NCI-H128 (cell line): ENCODE measurements at regions not wholly inside any gene's neighbourhood (a gene's known extent, or its start where the extent isn't known, plus 50 kb on each side); places are given as distances from the start of the nearest gene placed in this dataset.
"Not testable (repeated sequence)": the region's sequence is repeated elsewhere in the genome, so short reads cannot be mapped to it uniquely, and the experiment has no call there.

Experiments
- DNase-seq: peaks from one replicate; lab custom pipeline; 2025; ENCODE audit not compliant: unreplicated experiment; lab: John Stamatoyannopoulos, UW

GRCh38 chr5:99032234-99033013 is 103.6 kb upstream of the CHD1 start:
- no peak for DNase-seq

- no peak for DNase-seq
Measured at GRCh38 chr5:99030906-99031440, 102.2 kb upstream of the CHD1 start.

- no peak for DNase-seq
Measured at GRCh38 chr5:99029172-99029571, 100.4 kb upstream of the CHD1 start.

GRCh38 chr5:99028170-99028569 is 99.4 kb upstream of the CHD1 start:
- DNase-seq, result not testable (repeated sequence)

DNA sequence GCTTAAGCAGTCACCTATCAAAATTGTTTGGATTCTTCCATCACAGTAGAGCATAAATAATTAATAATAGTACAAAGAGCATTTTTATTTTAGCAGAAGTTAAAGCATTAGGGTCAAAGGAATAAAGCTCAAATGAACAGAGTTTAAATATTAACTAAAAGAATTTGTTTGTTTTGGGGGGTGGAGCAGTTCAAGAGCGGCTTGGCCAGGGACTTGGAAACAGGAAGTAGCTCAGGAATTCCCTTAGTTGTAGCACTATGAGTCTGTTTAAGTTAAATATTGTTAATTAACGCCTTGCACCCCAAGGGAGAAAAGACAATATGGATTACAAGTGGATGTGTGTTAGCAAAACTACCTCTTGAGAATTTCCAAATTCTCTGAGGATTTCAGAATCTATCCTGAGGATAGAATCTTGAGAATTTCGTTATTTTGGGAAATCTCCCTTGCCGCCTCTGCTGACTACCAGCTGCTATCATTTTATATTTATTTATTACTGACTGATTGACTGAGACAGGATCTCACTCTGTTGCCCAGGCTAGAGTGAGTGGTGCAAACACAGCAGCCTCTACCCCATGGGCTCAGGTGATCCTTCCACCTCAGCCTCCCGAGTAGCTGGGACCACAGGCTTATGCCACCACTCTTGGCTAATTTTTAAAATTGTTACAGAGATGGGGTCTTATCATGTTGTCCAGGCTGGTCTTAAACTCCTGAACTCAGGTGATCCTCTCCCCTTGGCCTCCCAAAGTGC is 96.7 kb upstream of the CHD1 start:
- no peak for DNase-seq

DNA sequence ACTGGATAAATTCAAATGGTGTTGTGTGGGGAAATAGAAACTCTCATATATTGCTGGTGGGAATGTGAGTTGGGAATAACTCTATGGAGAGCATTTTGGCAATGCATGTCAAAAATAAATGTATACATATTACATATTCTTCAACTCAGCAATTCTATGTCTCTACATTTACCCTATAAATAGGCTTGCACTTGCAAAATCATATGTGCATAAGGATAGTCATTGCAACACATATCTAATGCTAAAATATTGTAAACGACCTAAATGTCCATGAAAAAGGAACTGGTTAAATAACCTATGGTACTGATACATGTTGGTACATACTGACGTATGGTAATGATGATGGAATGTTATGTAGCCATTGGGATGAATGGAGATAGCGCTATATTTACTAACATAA is 94.5 kb upstream of the CHD1 start:
- DNase-seq, result no peak

DNA sequence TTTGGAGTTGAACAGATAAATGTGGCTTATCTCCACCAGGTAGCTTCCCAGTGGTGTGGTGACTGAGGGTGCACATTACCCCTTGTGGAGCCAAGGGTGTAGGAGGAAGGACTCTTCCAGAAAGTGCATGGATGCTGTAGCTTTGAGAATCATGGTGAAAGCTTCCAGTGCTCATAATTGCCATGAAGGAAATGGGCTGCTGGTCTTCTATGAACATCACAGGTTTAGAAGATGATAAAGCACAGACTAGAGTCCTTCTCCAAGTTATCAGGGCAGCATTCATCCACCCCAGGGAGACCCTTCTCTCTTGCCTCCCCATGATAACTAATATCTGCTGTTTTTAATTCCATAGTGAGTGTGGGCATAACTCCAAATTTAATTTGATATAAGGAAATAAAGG is 93.4 kb upstream of the CHD1 start:
- DNase-seq, result no peak

GRCh38 chr5:99020698-99021048 is 91.9 kb upstream of the CHD1 start:
- DNase-seq, result no peak

DNA sequence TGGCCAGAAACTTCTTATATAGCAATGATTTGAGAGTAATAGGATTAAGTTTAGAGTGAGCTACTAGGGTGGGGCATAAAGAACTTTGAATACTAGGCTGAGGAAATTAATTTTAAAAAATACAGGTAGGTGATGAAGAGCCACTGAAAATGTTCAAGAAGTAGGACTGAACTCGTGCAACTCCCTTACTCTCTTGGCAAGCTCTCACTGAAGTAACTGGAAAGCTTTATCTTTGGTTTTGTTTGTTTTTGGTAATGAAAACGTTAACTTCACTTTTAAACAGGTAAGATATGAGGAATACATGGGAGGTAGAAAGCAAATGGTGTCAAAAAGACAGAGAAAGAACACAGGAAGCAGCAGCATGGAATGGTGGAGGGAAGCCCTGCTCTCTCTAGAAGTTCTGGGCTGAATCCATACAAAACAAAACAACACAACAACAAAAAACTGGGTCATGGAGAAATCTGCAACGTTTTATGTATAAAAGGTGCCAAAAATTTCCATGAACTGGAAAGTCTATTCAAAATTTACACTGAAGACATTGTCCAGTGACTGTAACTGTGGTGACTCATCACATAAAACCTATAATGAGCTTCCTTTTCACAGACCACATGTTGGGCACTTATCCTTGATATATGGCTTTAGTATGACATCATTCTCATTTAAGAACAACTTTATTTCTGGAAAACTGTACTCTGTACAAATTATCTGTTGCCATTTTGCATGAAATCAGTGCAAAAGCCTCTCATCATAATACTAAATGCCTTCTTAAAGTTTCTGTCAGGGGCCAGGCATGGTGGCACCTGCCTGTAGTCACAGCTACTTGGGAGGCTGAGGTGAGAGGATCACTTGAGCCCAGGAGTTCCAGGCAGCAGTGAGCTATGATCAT is 91.2 kb upstream of the CHD1 start:
- DNase-seq, result no peak

- no peak for DNase-seq
Measured at GRCh38 chr5:99019254-99019653, 90.4 kb upstream of the CHD1 start.

DNA sequence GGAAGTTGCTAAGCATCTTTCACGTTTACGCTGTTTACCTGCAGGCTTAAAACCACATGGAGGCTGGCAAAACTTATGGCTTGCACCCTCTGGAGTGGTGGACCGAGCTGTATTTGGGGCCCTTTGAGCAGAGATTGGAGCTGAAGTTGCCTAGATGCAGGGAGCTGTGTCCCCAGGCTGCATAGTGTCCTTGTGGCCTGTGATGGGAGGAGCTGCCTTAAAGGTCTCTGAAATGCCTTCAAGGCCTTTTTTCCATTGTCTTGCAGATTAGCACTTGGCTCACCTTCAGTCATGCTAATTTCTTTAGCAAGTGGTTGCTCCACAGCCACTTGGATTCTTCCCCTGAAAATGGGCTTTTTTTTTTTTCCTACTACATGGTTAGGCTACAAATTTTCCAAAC is 81.5 kb upstream of the CHD1 start:
- no peak for DNase-seq

DNA sequence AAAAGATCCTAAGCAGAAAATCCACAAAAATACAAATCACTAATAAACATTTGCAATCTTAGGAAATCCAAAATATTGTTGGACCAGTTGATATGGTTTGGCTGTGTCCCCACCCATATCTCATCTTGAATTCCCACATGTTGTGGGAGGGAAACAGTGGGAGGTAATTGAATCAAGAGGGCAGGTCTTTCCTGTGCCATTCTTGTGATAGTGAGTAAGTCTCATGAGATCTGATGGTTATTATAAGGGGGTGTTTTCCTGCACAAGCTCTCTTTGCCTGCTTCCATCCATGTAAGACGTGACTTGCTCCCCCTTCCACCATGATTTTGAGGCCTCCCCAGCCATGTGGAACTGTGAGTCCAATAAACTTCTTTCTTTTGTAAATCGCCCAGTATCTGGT is 79.2 kb upstream of the CHD1 start:
- not testable (repeated sequence) for DNase-seq

DNA sequence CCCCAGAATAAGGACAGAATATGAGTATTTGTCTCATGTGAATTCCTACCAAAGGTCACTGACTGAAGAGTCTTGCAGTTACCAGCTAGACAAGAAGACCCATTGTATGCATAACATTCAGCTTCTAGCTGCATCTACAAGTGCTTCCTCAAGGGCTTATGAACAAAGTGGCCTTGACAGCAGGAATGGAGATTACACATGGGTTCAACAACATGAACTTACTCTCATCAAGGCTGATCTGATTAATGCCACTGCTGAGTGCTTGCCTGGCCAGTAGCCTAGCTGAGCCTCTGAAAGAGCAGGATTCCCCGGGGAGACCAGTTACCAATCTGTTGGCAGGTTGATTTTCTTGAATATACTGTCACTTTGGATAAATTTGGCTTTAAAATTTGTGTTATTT is 76.7 kb upstream of the CHD1 start:
- no peak for DNase-seq

DNA sequence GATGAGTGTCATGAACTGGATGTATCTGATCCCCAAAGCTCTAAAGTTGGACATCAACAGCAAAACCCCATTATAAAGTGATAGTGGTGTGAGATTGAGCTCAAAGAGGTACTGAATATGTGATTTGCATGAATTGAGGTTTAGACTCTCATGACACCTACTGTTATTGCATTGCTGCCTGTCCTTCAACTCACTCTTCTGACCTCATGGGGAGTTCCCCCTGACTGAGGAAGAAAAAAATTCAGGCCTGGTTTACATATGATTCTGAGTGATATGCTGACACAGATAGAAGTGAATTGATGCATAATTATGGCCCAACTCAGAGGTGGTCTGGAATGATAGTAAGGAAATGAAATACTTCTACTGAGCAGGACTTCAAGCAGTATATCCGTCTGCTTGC is 76.2 kb upstream of the CHD1 start:
- DNase-seq, result no peak

- no peak for DNase-seq
Measured at GRCh38 chr5:99000876-99001275, 72.1 kb upstream of the CHD1 start.

- no peak for DNase-seq
Measured at GRCh38 chr5:99000221-99000620, 71.4 kb upstream of the CHD1 start.

DNA sequence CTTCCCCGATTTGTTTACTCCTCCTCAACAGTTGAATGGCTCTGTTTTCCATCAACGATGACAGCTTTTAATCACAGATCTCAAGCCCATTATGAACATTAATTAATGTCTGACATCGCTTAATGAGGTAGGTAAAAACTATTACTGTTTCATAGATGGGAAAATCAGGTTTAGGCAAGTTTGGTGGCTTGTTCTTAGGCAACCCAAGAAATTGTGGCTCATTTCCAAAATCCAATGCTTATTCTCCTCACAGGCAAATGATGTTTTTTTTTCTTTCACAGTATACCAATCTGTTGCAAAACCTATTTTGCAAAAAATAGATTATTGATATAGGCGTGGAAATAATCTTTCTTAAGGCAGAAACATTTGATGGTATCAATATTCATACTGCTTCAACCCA is 70.8 kb upstream of the CHD1 start:
- no peak for DNase-seq

DNA sequence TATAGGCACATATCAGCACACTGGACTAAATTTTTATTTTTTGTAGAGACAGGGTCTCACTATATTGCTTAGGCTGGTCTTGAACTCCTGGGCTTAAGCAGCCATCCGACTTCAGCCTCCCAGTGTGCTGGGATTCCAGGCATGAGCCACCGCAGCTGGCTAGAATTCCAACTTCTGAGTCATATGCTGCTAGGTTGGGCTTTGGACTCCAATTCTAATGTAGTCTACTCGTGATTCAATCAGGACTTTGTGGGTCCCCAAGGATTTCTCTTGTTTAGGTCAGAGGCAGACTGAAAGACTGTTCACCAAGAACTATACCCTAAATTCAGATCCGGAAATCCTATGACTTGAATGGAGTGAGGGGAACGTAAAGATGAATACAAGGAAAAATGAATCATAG is 68.2 kb upstream of the CHD1 start:
- DNase-seq, result no peak

DNA sequence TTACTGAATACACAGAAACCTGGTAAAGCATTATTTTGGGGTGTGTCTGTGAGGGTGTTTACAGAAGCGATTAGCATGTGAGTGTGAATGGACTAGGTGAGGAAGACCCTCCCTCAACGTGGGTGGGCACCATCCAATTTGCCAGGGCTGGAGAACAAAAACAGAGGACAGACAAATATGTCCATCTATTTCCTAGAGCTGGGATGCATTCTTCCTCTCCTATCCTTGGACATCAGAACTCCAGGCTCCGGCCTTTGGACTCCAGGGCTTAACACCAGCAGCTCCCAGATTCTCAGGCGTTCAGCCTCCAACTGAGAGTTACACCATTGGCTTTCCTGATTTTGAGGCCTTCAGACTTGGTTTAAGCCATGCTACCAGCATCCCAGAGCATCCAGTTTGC is 65.8 kb upstream of the CHD1 start:
- DNase-seq, result no peak

DNA sequence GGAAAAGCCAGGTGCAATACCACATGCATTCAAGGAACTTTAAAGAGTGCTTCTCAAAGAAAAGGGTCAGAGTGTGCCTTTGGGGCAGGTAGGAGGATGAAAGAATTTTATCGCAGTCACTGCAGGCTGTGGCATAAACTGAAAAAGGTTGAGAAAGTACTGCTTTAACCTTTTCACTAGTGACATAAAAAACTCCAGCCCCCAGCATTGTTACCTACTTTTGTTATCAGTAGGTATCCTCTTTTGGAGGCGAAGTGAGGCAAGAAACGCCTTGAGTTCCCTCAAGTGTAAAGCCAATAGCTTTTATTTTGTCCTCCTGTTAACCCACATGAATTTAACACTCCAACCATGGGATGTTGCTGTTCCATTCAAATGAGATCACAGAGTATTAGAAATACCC is 64.7 kb upstream of the CHD1 start:
- no peak for DNase-seq

DNA sequence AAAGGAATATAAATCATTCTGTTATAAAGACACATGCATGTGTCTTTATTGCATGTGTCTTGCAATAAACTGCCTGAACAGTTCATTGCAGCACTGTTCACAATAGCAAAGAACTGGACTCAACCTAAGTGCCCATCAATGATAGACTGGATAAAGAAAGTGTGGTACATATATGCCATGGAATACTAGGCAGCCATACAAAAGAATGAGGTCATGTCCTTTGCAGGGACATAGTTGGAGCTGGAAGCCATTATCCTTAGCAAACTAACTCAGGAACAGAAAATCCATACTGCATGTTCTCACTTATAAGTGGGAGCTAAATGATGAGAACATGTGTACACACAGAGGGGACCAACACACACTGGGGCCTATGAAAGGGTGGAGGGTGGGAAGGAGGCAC is 63.7 kb upstream of the CHD1 start:
- no peak for DNase-seq

GRCh38 chr5:98989727-98990126 is 60.9 kb upstream of the CHD1 start:
- no peak for DNase-seq
